Bone marrow (tissue), 2 donors: ENCODE measurements at regions not wholly inside any gene's neighbourhood (a gene's known extent, or its start where the extent isn't known, plus 50 kb on each side); places are given as distances from the start of the nearest gene placed in this dataset.
"Not testable (repeated sequence)": the region's sequence is repeated elsewhere in the genome, so short reads cannot be mapped to it uniquely, and the experiment has no call there.

Experiments used
- DNase-seq, 2 donors: peaks; one replicate each; lab custom pipeline; 2025; lab: John Stamatoyannopoulos, UW

- DNase-seq = no peak
Measured at GRCh38 chr7:130849604-130850003, 115.6 kb upstream of the KLF14 start.

- no peak for DNase-seq
Measured at GRCh38 chr7:130850956-130851355, 116.9 kb upstream of the KLF14 start.

GRCh38 chr7:130852867-130853266 lies 118.9 kb upstream of the KLF14 start:
- DNase-seq = no peak

GRCh38 chr7:130853503-130854279 lies 119.7 kb upstream of the KLF14 start:
- DNase-seq = no peak

GRCh38 chr7:130854481-130854880 lies 120.5 kb upstream of the KLF14 start:
- DNase-seq = no peak

- DNase-seq = no peak
Measured at GRCh38 chr7:130856866-130857265, 122.9 kb upstream of the KLF14 start.

GRCh38 chr7:130860832-130861231 lies 126.8 kb upstream of the KLF14 start:
- not testable (repeated sequence) for DNase-seq

- no peak for DNase-seq
Measured at GRCh38 chr7:130865408-130866236, 131.6 kb upstream of the KLF14 start.

- DNase-seq = no peak
Measured at GRCh38 chr7:130867039-130867438, 133.0 kb upstream of the KLF14 start.

GRCh38 chr7:130867581-130868136 lies 133.7 kb upstream of the KLF14 start:
- DNase-seq = no peak

GRCh38 chr7:130868139-130868538 lies 134.1 kb upstream of the KLF14 start:
- no peak for DNase-seq

GRCh38 chr7:130869918-130870317 lies 135.9 kb upstream of the KLF14 start:
- DNase-seq = no peak

GRCh38 chr7:130872341-130872740 lies 138.3 kb upstream of the KLF14 start:
- no peak for DNase-seq

- no peak for DNase-seq
Measured at GRCh38 chr7:130872756-130873448, 138.9 kb upstream of the KLF14 start.

GRCh38 chr7:130874071-130874915 lies 140.3 kb upstream of the KLF14 start:
- DNase-seq = no peak

- no peak for DNase-seq
Measured at GRCh38 chr7:130875265-130875741, 141.3 kb upstream of the KLF14 start.

- no peak for DNase-seq
Measured at GRCh38 chr7:130875901-130876300, 141.9 kb upstream of the KLF14 start.

- no peak for DNase-seq
Measured at GRCh38 chr7:130877236-130877990, 143.4 kb upstream of the KLF14 start.

GRCh38 chr7:130877991-130878305 lies 143.9 kb upstream of the KLF14 start:
- DNase-seq = no peak

GRCh38 chr7:130878785-130879184 lies 144.8 kb upstream of the KLF14 start:
- DNase-seq = no peak

- DNase-seq = no peak
Measured at GRCh38 chr7:130879191-130879590, 145.2 kb upstream of the KLF14 start.
